Immature natural killer cell (primary cell): ENCODE measurements at regions not wholly inside any gene's neighbourhood (a gene's known extent, or its start where the extent isn't known, plus 50 kb on each side); places are given as distances from the start of the nearest gene placed in this dataset.

ENCODE experiments used
- DNase-seq, 3 donors: peaks; one replicate each; pipeline ENCODE4 v3.0.0; 2022; ENCODE audit warnings: mixed read lengths in 1 of 3
- H3K27ac Mint-ChIP-seq, 6 donors: one replicate each; pipeline ENCODE4 v1.8.0; 2020; ENCODE audit warnings: mixed read lengths in 6 of 6, mild to moderate bottlenecking in 5 of 6, inconsistent platforms in 4 of 6, moderate library complexity in 3 of 6
- H3K27me3 Mint-ChIP-seq, 3 donors: one replicate each; pipeline ENCODE4 v1.8.0; 2020 to 2021; ENCODE audit warnings: low read depth in 3 of 3, mild to moderate bottlenecking in 3 of 3, mixed read lengths in 3 of 3, moderate library complexity in 3 of 3, inconsistent platforms in 1 of 3
- H3K36me3 Mint-ChIP-seq, 3 donors: one replicate each; pipeline ENCODE4 v1.8.0; 2020; ENCODE audit warnings: mixed read lengths in 3 of 3, inconsistent platforms in 2 of 3, mild to moderate bottlenecking in 2 of 3
- H3K4me1 Mint-ChIP-seq, 2 donors: one replicate each; pipeline ENCODE4 v1.8.0; 2020; ENCODE audit warnings: inconsistent platforms in 2 of 2, mild to moderate bottlenecking in 2 of 2, mixed read lengths in 2 of 2, moderate library complexity in 1 of 2
- H3K4me3 Mint-ChIP-seq, 5 donors: one replicate each; pipeline ENCODE4 v1.8.0; 2020; ENCODE audit warnings: mild to moderate bottlenecking in 5 of 5, mixed read lengths in 5 of 5, inconsistent platforms in 3 of 5, moderate library complexity in 3 of 5
- H3K9me3 Mint-ChIP-seq, 6 donors: one replicate each; pipeline ENCODE4 v1.8.0; 2020; ENCODE audit warnings: mild to moderate bottlenecking in 6 of 6, mixed read lengths in 6 of 6, inconsistent platforms in 4 of 6, moderate library complexity in 3 of 6

DNA sequence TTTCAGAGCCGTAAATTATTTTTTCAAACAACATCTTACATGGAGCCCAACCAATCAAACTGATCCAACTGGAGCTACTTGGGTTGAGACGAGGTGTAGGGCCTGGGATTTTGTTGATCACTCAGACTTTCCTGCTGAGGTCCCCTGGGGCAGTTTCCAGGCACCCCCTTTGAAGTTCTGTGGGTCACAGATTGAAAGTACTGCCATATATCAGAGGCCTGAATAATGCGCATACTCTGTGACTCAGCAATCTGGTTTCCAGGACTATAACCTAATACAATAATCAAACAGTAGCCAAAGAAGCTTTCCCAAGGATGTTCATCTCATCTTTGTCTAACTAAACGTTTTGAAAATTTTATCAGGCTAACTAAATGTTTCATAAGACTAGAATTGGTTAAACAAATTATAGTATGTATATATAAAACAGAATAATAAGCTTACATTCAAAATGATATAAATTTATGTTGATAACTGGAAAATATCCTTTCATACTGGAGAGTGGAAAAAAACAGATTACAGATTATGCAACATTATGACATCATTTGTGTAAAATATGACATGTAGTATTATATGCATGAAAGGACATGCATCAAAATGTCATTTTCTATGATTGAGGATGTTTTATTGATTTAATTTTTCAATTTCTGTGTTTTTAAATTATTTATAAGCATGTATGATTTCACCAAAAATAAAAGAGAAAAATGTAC is 617.1 kb downstream of the NTRK3 start:
- peaks cover 2 to 5% (median 3%) of the 10 kb centered on the region in 3 donors for H3K27me3 Mint-ChIP-seq
- H3K27ac Mint-ChIP-seq: no peak overlapping the region
- H3K4me3 Mint-ChIP-seq: no peak overlapping the region
- peaks cover 0 to 4% (median 0%) of the 10 kb centered on the region in 6 donors for H3K9me3 Mint-ChIP-seq
- no peak for DNase-seq
- no peaks in the 10 kb centered on the region for H3K4me1 Mint-ChIP-seq
- H3K36me3 Mint-ChIP-seq: no peaks in the 10 kb centered on the region

DNA sequence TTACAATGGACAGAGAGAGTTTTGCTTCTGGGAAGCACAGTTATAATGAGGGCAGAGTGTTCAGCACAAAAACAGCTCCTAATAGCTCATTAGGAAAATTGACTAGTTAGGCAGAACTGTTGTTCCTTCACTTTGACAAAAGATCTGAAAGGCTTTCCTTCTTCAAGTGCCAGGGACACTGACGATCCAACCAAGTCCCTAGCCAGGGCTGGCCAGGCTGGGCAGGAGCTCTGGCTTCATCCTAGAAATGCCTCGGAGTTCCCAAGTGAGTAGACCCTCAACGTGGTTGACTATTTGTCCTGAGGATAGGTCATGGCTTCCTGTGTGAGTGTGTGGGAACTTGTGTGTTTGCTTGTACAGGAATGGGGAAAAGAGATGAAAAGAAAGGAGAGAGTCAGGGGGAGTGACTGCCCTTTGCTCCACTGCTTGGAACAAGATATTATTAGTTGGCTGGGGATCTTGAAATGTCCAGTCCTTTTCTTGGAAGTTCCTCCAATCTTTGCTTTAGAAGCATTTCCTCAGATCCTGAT is 617.9 kb downstream of the NTRK3 start:
- H3K36me3 Mint-ChIP-seq: no peaks in the 10 kb centered on the region
- H3K4me3 Mint-ChIP-seq: no peak overlapping the region
- peaks cover 0 to 4% (median 0%) of the 10 kb centered on the region in 6 donors for H3K9me3 Mint-ChIP-seq
- no peaks in the 10 kb centered on the region for H3K4me1 Mint-ChIP-seq
- DNase-seq: no peak
- H3K27ac Mint-ChIP-seq: no peak overlapping the region
- H3K27me3 Mint-ChIP-seq: peaks cover 2 to 3% (median 3%) of the 10 kb centered on the region in 3 donors

DNA sequence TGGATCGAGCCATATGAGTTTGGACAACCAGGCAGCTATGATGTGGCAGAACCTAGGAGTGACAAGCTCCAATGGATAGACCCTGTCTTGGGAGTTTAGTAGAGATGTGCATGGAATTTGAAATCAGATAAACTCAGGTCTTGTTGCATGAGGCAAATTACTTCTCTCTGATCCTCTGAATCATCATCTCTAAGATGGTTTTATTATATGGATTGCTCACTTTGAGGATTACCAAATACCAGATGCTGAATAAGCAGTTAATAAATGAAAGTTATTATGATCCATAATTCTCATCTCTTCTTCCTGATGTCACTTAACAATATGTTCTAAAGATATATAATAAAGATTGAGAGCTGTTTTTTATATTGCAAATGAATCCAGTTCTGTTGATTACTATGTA is 622.2 kb downstream of the NTRK3 start:
- no peak overlapping the region for H3K4me3 Mint-ChIP-seq
- H3K27ac Mint-ChIP-seq: no peak overlapping the region
- H3K27me3 Mint-ChIP-seq: peaks cover 0 to 5% (median 2%) of the 10 kb centered on the region in 3 donors
- peaks cover 0 to 12% (median 1%) of the 10 kb centered on the region in 6 donors for H3K9me3 Mint-ChIP-seq
- DNase-seq: no peak
- no peaks in the 10 kb centered on the region for H3K36me3 Mint-ChIP-seq
- no peaks in the 10 kb centered on the region for H3K4me1 Mint-ChIP-seq

DNA sequence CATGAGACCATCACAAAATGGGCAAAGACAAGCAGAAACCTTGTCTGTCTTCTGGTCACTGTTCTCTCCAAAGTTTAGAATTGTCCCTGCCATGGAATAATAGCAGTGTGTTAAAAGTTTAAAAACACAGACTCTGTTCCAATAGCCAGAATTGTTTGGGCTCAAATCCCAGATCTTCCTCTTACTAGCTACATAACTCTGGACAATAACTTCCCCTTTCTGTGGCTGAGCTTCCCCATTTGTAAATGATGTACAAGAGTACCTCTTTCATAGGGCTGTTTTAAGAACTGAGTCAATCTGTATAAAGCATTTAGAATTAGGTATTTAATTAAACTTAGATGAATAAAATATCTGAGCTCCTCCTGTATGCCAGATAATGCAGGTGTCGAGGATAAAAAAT is 623.0 kb downstream of the NTRK3 start:
- Mint-ChIP-seq H3K27ac (no peak overlapping the region), H3K9me3 (peaks cover 0 to 12% (median 1%) of the 10 kb centered on the region in 6 donors), H3K4me1 (no peaks in the 10 kb centered on the region), H3K27me3 (peaks cover 0 to 5% (median 2%) of the 10 kb centered on the region in 3 donors), H3K4me3 (no peak overlapping the region), H3K36me3 (no peaks in the 10 kb centered on the region)
- no peak for DNase-seq

DNA sequence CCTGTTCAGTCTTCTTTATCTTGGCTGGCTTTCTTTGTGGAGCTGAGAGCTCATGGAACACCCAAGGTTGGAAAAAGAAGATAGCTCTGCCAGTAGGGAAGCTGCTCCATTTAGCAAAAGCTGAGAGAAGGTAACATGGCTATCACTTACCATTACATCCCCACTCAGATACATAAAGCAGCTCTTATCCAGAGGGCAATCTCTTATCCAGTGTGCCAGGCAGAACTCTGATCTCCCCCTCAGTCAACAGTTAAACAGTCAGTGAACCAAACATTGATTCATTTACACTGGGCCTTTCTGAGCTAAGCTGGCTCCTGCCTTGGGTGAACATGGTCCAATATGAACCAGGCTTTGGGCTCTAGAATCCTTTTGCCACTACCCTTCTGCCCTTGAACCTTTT is 624.2 kb downstream of the NTRK3 start:
- Mint-ChIP-seq H3K27me3 (peaks cover 0 to 5% (median 0%) of the 10 kb centered on the region in 3 donors), H3K36me3 (no peaks in the 10 kb centered on the region), H3K4me3 (no peak overlapping the region), H3K27ac (no peak overlapping the region), H3K9me3 (peaks cover 0 to 10% (median 1%) of the 10 kb centered on the region in 6 donors), H3K4me1 (no peaks in the 10 kb centered on the region)
- DNase-seq: no peak

DNA sequence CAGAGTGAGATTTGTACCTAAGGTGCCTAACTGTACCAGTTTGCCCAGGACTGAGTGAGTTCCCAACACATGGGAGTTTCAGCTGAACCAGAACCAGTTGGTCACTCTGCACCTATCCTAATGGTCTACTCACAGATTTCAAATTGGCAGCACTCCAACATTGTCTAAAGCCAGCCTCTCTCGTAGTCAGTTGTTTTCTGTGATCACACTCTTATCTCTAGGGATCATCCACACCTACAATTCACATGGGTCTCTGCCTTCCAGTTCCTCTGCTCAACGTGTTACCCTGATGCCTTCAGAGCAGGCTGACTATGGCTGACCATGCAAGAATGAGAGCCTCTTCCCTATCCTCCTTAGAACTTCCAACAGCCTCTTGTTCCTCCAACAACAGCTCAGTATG is 624.8 kb downstream of the NTRK3 start:
- Mint-ChIP-seq H3K27ac (no peak overlapping the region), H3K4me3 (no peak overlapping the region), H3K9me3 (peaks cover 0 to 10% (median 1%) of the 10 kb centered on the region in 6 donors), H3K36me3 (no peaks in the 10 kb centered on the region), H3K27me3 (peaks cover 0 to 5% (median 0%) of the 10 kb centered on the region in 3 donors), H3K4me1 (no peaks in the 10 kb centered on the region)
- no peak for DNase-seq

DNA sequence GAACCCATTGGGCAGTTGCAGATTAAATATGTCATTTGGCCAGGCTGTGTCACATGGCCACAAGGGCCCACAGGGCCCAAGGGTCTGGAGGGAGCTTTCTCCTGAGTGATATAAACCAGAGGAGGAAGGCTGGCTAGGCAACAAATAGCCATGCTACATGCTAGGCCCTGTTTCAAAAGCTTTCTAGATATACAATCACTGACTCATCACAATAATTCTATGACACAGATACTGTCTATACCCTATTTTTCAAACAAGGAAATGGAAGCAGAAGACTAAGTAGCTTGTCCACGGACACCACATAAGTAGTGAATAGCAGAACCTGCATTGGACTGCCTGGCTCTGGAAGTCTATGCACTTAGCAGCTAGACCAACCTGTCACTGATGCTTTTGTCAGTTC is 625.4 kb downstream of the NTRK3 start:
- no peak overlapping the region for H3K27ac Mint-ChIP-seq
- H3K9me3 Mint-ChIP-seq: peaks cover 0 to 11% (median 1%) of the 10 kb centered on the region in 6 donors
- no peaks in the 10 kb centered on the region for H3K4me1 Mint-ChIP-seq
- no peaks in the 10 kb centered on the region for H3K36me3 Mint-ChIP-seq
- H3K4me3 Mint-ChIP-seq: no peak overlapping the region
- peaks cover 0 to 5% (median 0%) of the 10 kb centered on the region in 3 donors for H3K27me3 Mint-ChIP-seq
- DNase-seq: no peak

DNA sequence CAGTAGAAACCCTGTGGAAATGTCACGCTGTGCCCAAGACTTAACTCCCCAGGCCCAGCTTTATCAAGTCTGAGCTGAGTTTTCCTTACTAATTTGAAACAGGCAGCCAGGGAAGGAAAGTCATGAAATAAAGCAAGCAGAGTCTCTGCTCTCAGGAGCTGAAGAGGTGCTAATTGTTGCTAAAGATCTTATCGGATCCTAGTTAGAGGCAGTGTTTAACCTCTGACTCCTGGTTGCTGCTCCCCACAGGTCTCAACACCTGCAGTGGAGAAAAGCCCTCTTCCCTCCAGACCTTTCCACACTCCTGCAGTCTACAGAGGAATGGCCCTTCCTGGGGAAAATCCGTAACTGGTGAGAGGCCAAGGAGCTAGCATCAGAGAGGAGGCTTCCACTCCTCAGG is 628.2 kb downstream of the NTRK3 start:
- Mint-ChIP-seq H3K27me3 (peaks cover 0 to 2% (median 0%) of the 10 kb centered on the region in 3 donors), H3K36me3 (no peaks in the 10 kb centered on the region), H3K9me3 (peaks cover 0 to 12% (median under 1%) of the 10 kb centered on the region in 6 donors), H3K4me3 (no peak overlapping the region), H3K4me1 (no peaks in the 10 kb centered on the region), H3K27ac (no peak overlapping the region)
- no peak for DNase-seq

DNA sequence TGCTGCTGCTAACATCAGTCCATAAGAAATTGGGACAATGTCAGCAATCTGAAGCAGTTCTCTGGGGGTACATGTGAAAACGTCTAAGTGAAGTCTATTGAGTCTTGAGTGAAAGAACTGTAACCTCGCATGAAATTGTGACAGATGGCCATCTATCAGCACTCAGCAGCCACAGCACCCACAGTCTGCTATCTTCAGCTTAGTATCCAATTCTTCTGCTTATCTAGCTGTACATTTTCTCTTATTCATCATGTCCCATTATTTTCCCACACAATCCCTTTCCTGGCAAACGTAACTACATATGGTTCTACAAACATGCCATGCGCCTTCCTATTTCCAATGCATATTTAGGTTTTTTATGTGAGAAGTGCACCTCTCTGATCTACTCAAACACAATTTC is 629.7 kb downstream of the NTRK3 start:
- peaks cover 0 to 3% (median 0%) of the 10 kb centered on the region in 3 donors for H3K36me3 Mint-ChIP-seq
- H3K4me3 Mint-ChIP-seq: no peak overlapping the region
- H3K9me3 Mint-ChIP-seq: peaks cover 0 to 8% (median under 1%) of the 10 kb centered on the region in 6 donors
- H3K27me3 Mint-ChIP-seq: peaks cover 0 to 4% (median 0%) of the 10 kb centered on the region in 3 donors
- H3K4me1 Mint-ChIP-seq: no peaks in the 10 kb centered on the region
- H3K27ac Mint-ChIP-seq: no peak overlapping the region
- DNase-seq: no peak

DNA sequence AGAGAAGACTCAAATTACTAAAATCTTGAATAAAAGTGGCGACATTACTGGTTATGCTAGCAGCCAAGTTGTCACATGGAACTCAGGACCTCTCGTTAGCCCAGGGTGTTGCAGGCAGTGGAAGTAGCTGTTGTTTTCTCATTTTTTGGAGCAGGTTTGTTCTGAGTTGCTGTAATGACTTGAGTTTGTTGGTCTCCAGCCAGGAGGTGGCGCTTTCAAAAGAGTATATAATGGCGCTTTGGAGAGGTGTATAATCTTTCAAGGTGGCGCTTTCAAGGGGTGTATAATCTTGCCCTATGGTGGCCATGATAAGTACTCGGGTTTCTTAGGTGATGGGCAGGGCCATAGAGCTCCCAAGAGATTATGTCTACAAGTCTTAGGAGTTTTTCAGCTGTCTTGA is 632.7 kb downstream of the NTRK3 start:
- no peak for DNase-seq
- peaks cover 0 to 15% (median under 1%) of the 10 kb centered on the region in 6 donors for H3K9me3 Mint-ChIP-seq
- H3K27ac Mint-ChIP-seq: no peak overlapping the region
- H3K36me3 Mint-ChIP-seq: peaks cover 0 to 3% (median 0%) of the 10 kb centered on the region in 3 donors
- H3K4me3 Mint-ChIP-seq: no peak overlapping the region
- peaks cover 1 to 3% (median 2%) of the 10 kb centered on the region in 3 donors for H3K27me3 Mint-ChIP-seq
- no peaks in the 10 kb centered on the region for H3K4me1 Mint-ChIP-seq

DNA sequence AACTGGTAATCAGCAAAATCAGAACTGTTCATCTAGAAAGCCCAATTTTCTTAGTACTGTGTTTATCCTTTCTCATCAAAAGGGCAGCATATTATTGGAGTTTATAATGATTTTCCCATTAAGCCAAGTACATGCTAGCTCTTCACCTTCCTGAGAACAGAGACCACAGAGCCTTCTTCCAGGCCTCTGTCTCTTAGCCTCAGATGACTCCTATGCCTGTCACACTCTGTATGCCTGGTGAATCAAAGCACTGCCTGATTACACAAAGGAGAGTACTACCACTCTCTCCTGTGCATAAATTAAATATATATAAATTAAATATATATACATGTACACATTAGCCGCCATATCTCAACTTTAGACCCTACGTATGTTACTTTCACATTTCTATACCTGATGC is 636.1 kb downstream of the NTRK3 start:
- Mint-ChIP-seq H3K27ac (no peak overlapping the region), H3K4me1 (no peaks in the 10 kb centered on the region), H3K36me3 (peaks cover 0 to 3% (median 0%) of the 10 kb centered on the region in 3 donors), H3K9me3 (peaks cover 0 to 15% (median 2%) of the 10 kb centered on the region in 6 donors), H3K4me3 (no peak overlapping the region), H3K27me3 (peaks cover 1 to 3% (median 2%) of the 10 kb centered on the region in 3 donors)
- DNase-seq: no peak

DNA sequence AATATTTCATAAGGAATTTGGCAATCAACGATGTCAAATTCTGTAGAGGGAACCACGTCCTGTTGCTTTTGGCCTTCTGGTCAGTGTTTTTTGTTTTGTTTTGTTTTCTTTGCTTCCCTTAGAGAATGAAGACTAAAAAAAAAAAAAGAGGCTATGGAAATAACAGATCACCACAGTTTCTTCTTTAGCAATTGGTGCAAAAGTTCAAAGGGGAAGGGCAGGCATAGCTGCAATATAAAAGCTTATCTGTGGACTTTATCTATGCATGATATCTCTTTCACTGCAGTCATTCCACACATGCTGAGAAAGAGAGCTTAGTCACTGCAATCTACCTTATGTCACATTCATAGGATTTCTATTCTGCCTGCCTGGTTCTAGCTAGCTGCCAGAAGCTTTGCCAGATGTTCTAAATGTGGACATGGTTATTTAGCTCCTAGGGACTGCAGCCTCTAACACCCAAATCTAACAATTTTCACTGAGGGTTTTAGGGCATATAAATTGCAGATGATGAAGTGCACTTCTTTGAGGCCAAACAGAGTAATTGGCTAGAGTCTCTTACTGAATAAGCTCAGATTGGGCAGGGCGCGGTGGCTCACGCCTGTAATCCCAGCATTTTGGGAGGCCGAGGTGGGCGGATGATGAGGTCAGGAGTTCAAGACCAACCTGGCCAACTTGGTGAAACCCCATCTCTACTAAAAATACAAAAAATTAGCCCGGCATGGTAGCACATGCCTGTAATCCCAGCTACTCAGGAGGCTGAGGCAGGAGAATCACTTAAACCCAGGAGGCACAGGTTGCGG is 637.2 kb downstream of the NTRK3 start:
- Mint-ChIP-seq H3K36me3 (peaks cover 0 to 3% (median 0%) of the 10 kb centered on the region in 3 donors), H3K27ac (no peak overlapping the region), H3K9me3 (peaks cover 0 to 15% (median 2%) of the 10 kb centered on the region in 6 donors), H3K4me3 (no peak overlapping the region), H3K4me1 (no peaks in the 10 kb centered on the region), H3K27me3 (peaks cover 1 to 4% (median 3%) of the 10 kb centered on the region in 3 donors)
- DNase-seq: no peak

DNA sequence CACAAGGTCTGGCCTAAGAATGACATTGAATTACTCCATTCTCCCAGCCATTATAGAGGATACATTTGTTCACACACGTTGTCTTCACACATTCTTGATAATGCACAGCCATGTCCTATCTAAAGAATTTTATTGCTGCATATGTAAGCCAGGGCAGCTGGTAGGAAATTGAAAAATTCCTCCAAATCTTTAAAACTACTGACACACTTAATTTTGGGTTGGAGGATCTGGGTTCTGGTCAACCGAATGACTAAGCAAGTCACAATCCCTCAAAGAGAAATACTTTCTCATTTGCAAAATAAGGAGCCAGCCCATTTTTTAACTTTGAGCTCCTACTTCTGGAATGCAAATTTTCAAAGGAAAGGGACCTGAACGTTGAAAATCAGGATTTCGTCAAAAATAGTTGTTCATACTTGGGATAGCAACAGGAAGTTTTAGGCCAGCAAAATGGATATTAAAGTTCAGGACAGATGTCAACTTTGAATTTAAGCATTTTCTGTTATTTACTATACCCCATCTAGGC is 638.3 kb downstream of the NTRK3 start:
- Mint-ChIP-seq H3K36me3 (peaks cover 0 to 3% (median 0%) of the 10 kb centered on the region in 3 donors), H3K9me3 (peaks cover 0 to 15% (median 2%) of the 10 kb centered on the region in 6 donors), H3K27me3 (peaks cover 1 to 4% (median 3%) of the 10 kb centered on the region in 3 donors), H3K4me3 (no peak overlapping the region), H3K27ac (no peak overlapping the region), H3K4me1 (no peaks in the 10 kb centered on the region)
- no peak for DNase-seq

DNA sequence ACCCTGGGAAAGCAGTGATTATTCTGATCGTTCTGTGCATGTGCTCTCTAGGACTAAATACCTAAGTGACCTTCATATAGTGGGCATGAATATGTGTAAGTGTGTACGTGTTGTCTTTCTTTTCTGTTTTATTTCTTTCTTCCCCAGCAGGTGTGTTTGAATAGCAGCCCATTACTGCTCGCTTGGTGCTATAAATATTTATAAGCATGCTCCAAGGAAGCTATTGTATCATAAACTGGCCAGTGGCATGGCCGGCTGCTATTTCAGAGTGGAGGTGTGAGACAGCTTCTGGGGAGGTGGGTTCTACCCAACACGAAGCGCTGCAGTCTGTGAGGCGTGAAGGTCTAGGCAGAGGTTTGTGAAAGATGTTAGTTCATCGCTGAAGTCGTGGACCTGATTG is 641.8 kb downstream of the NTRK3 start:
- Mint-ChIP-seq H3K36me3 (no peaks in the 10 kb centered on the region), H3K4me1 (no peaks in the 10 kb centered on the region), H3K9me3 (peaks cover 0 to 7% (median under 1%) of the 10 kb centered on the region in 6 donors)

More for the DNA sequence above, 641.8 kb downstream of the NTRK3 start:
- no peak overlapping the region for H3K27ac Mint-ChIP-seq
- H3K4me3 Mint-ChIP-seq: no peak overlapping the region
- DNase-seq: no peak
- peaks cover 0 to 2% (median 0%) of the 10 kb centered on the region in 3 donors for H3K27me3 Mint-ChIP-seq
